KMS-11 (cell line): ENCODE measurements at regions not wholly inside any gene's neighbourhood (a gene's known extent, or its start where the extent isn't known, plus 50 kb on each side); places are given as distances from the start of the nearest gene placed in this dataset.
"Not testable (repeated sequence)": the region's sequence is repeated elsewhere in the genome, so short reads cannot be mapped to it uniquely, and the experiment has no call there.

Experiments
- H2AFZ ChIP-seq: fragments of 200-600 bp; sonication (generic); 2 replicates; pipeline ENCODE4 v1.6.1; 2016; ENCODE audit warnings: antibody characterized with exemption, mixed run types, low read depth
- H3K27ac ChIP-seq: fragments of 200-600 bp; sonication (generic); 2 replicates; pipeline ENCODE4 v1.6.1; 2016; ENCODE audit warnings: mild to moderate bottlenecking, mixed run types
- H3K27me3 ChIP-seq: fragments of 200-600 bp; sonication (generic); 2 replicates; pipeline ENCODE4 v1.6.1; 2017; ENCODE audit warnings: mild to moderate bottlenecking, low read depth, mixed run types, moderate library complexity; ENCODE audit not compliant: insufficient read depth
- H3K36me3 ChIP-seq: fragments of 200-600 bp; sonication (generic); 2 replicates; pipeline ENCODE4 v1.6.1; 2017; ENCODE audit warnings: mild to moderate bottlenecking, mixed run types; ENCODE audit not compliant: insufficient read depth
- H3K4me1 ChIP-seq: fragments of 200-600 bp; sonication (generic); 2 replicates; pipeline ENCODE4 v1.6.1; 2016; ENCODE audit warnings: mild to moderate bottlenecking, low read depth, mixed run types; ENCODE audit not compliant: poor library complexity, severe bottlenecking
- H3K4me2 ChIP-seq: fragments of 200-600 bp; sonication (generic); 2 replicates; pipeline ENCODE4 v1.7.0; 2016; ENCODE audit warnings: mild to moderate bottlenecking, mixed run types
- H3K4me3 ChIP-seq: fragments of 200-600 bp; sonication (generic); IDR thresholded peaks from 2 replicates; pipeline ENCODE4 v1.6.1; 2017; ENCODE audit warnings: low read depth, low read length, mixed read lengths; ENCODE audit not compliant: insufficient read depth
- H3K79me2 ChIP-seq: fragments of 200-600 bp; sonication (generic); 2 replicates; pipeline ENCODE4 v1.6.1; 2016; ENCODE audit warnings: low read depth, mixed run types; ENCODE audit not compliant: insufficient read depth
- H3K9ac ChIP-seq: fragments of 200-600 bp; sonication (generic); 2 replicates; pipeline ENCODE4 v1.6.1; 2016; ENCODE audit warnings: mild to moderate bottlenecking, mixed run types
- H4K20me1 ChIP-seq: fragments of 200-600 bp; sonication (generic); 2 replicates; pipeline ENCODE4 v1.6.1; 2016; ENCODE audit warnings: mild to moderate bottlenecking, mixed run types; ENCODE audit not compliant: insufficient read depth
- CTCF ChIP-seq: fragments of 200-600 bp; sonication (generic); conservative IDR thresholded peaks from 2 replicates; pipeline ENCODE4 v1.6.1; 2017; ENCODE audit warnings: low read depth, mild to moderate bottlenecking, antibody characterized with exemption, low read length, moderate library complexity, mixed read lengths

GRCh38 chr17:20735796-20736195 is 156.3 kb downstream of the CDRT15L2 start:
- Histone ChIP-seq H3K4me2 (no peak overlapping the region), H3K27ac (no peak overlapping the region), H3K4me3 (no peak overlapping the region), H3K79me2 (no peaks in the 10 kb centered on the region), H3K27me3 (no peaks in the 10 kb centered on the region), H3K4me1 (no peaks in the 10 kb centered on the region), H2AFZ (no peak overlapping the region), H4K20me1 (no peaks in the 10 kb centered on the region), H3K9ac (no peak overlapping the region), H3K36me3 (no peaks in the 10 kb centered on the region)
- TF ChIP-seq CTCF: no peak

- not testable (repeated sequence) for H3K4me2 ChIP-seq, H3K27me3 ChIP-seq, H3K4me1 ChIP-seq, H3K27ac ChIP-seq, H3K79me2 ChIP-seq, H4K20me1 ChIP-seq, H3K4me3 ChIP-seq, H2AFZ ChIP-seq, H3K9ac ChIP-seq, H3K36me3 ChIP-seq
Measured at GRCh38 chr17:20737636-20738035, 158.1 kb downstream of the CDRT15L2 start.

GRCh38 chr17:20771104-20771503 is 191.6 kb downstream of the CDRT15L2 start:
- no peak overlapping the region for H2AFZ ChIP-seq
- no peaks in the 10 kb centered on the region for H3K27me3 ChIP-seq
- no peak overlapping the region for H3K4me2 ChIP-seq
- H3K4me1 ChIP-seq: peaks cover 18% of the 10 kb centered on the region
- no peak overlapping the region for H3K4me3 ChIP-seq
- H4K20me1 ChIP-seq: no peaks in the 10 kb centered on the region
- H3K27ac ChIP-seq: no peak overlapping the region
- no peaks in the 10 kb centered on the region for H3K36me3 ChIP-seq
- no peaks in the 10 kb centered on the region for H3K79me2 ChIP-seq
- no peak overlapping the region for H3K9ac ChIP-seq
- no peak for TF ChIP-seq CTCF

GRCh38 chr17:20774472-20775135 is 195.1 kb downstream of the CDRT15L2 start:
- TF ChIP-seq CTCF: no peak
- Histone ChIP-seq H2AFZ (peak overlapping the region; percentile 22), H3K4me1 (peaks cover 18% of the 10 kb centered on the region), H3K9ac (no peak overlapping the region; the same call in 1 of the 2 replicates), H3K27me3 (no peaks in the 10 kb centered on the region), H3K79me2 (no peaks in the 10 kb centered on the region), H3K27ac (peak overlapping the region; percentile 51), H3K36me3 (no peaks in the 10 kb centered on the region), H4K20me1 (no peaks in the 10 kb centered on the region), H3K4me3 (no peak overlapping the region), H3K4me2 (peak overlapping the region; percentile 51; the same call in 1 of the 2 replicates)

GRCh38 chr17:20775331-20775730 is 195.8 kb downstream of the CDRT15L2 start:
- no peak overlapping the region for H3K27ac ChIP-seq
- no peak overlapping the region; the same call in 1 of the 2 replicates for H3K9ac ChIP-seq
- no peak overlapping the region for H3K4me3 ChIP-seq
- peaks cover 18% of the 10 kb centered on the region for H3K4me1 ChIP-seq
- H3K36me3 ChIP-seq: no peaks in the 10 kb centered on the region
- H2AFZ ChIP-seq: no peak overlapping the region; the same call in 1 of the 2 replicates
- no peaks in the 10 kb centered on the region for H3K79me2 ChIP-seq
- no peak for TF ChIP-seq CTCF
- H3K4me2 ChIP-seq: no peak overlapping the region
- no peaks in the 10 kb centered on the region for H4K20me1 ChIP-seq
- no peaks in the 10 kb centered on the region for H3K27me3 ChIP-seq
